ENCODE measurements at regions not wholly inside any gene's neighbourhood (a gene's known extent, or its start where the extent isn't known, plus 50 kb on each side); places are given as distances from the start of the nearest gene placed in this dataset.

DNA sequence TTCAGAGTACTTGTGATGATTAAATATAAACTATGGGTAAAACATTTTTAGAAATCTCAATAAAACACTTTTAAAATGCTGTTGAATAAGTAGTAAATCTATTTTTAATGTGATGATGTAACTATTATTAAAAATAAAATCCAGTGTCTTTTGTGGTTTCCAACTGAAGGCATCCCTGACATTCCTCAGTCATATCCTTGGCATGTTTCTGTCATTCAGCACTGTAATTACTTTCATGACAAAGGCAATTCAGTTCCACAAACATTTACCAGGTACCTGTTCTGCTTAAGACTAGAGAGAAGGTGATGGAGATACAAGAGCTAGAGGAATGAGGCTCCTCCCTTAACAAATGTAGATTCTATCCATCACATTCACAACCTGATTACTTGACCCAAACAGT lies 518.7 kb upstream of the MAP3K7 start:
- H2BK20ac ChIP-seq (ENCODE audit: low read length) = no peak overlapping the region
- H3K56ac ChIP-seq (replicated peaks; ENCODE audit: insufficient read length, low read depth, low read length) = no peak overlapping the region
- no peak overlapping the region for H2BK12ac ChIP-seq (ENCODE audit: low read depth, low read length)
- no peaks in the 10 kb centered on the region for H3K79me2 ChIP-seq (ENCODE audit: control insufficient read depth in 1 of 2, insufficient read depth in 2 of 2, low read length in 2 of 2)
- no peak overlapping the region for H3K23ac ChIP-seq (ENCODE audit: insufficient read length)
- H3K79me1 ChIP-seq (ENCODE audit: low read depth, low read length) = no peaks in the 10 kb centered on the region
- no peaks in the 10 kb centered on the region for H3K4me1 ChIP-seq (replicated peaks in 1 of 4; ENCODE audit: control insufficient read depth in 3 of 4, insufficient read depth in 4 of 4, low read length in 3 of 4)
- H3K27ac ChIP-seq (ENCODE audit: low read depth, low read length) = no peak overlapping the region
- POLR2A ChIA-PET (ENCODE audit: partially characterized antibody) = no interaction called here
- H3K27me3 ChIP-seq (replicated peaks in 1 of 4; ENCODE audit: control insufficient read depth in 3 of 4, extremely low read depth in 1 of 4, insufficient read depth in 3 of 4, low read length in 3 of 4) = no peaks in the 10 kb centered on the region
- no peak overlapping the region for H3K4me2 ChIP-seq (ENCODE audit: insufficient read depth in 1 of 2, low read depth in 2 of 2, low read length in 2 of 2)
- H4K20me1 ChIP-seq (replicated peaks in 1 of 2; ENCODE audit: control insufficient read depth in 1 of 2, insufficient read depth in 2 of 2, low read length in 2 of 2) = no peaks in the 10 kb centered on the region
- no peak overlapping the region for H4K5ac ChIP-seq (ENCODE audit: insufficient read length, low read depth, low read length)
- H4K91ac ChIP-seq (replicated peaks; ENCODE audit: insufficient read length, low read length) = no peak overlapping the region
- no peaks in the 10 kb centered on the region for H3K9me3 ChIP-seq (ENCODE audit: insufficient read depth in 2 of 2, low read depth in 1 of 2, low read length in 1 of 2)
- no peak overlapping the region for H3K4ac ChIP-seq (replicated peaks; ENCODE audit: insufficient read length, low read depth, low read length)
- H3K23me2 ChIP-seq (ENCODE audit: low read depth, low read length) = no peaks in the 10 kb centered on the region
- no peak overlapping the region for H3K14ac ChIP-seq (ENCODE audit: insufficient read length)
- no peak overlapping the region for H3K18ac ChIP-seq (ENCODE audit: extremely low read depth, low read length)
- no peaks in the 10 kb centered on the region for H3K36me3 ChIP-seq (ENCODE audit: control insufficient read depth in 2 of 4, insufficient read depth in 4 of 4, low read length in 3 of 4)
- no peak overlapping the region for H3K4me3 ChIP-seq (ENCODE audit: extremely low read depth in 1 of 4, insufficient read depth in 2 of 4, low read depth in 3 of 4, low read length in 4 of 4)
- no peak overlapping the region for H4K8ac ChIP-seq (ENCODE audit: extremely low read depth, insufficient read depth, low read length)
- TF ChIP-seq GABPA (IDR thresholded peaks at IDR 0.05; ENCODE audit: borderline replicate concordance, insufficient read depth, low read length) = no peak
- no peak for TF ChIP-seq CBX5 (IDR thresholded peaks at IDR 0.05; ENCODE audit: low read depth, low read length)
- TF ChIP-seq KDM5A (IDR thresholded peaks at IDR 0.05; ENCODE audit: low read length) = no peak
- no peak for TF ChIP-seq BACH1 (IDR thresholded peaks at IDR 0.05; ENCODE audit: low read length)
- TF ChIP-seq SP4 (IDR thresholded peaks at IDR 0.05; ENCODE audit: low read length) = no peak
- no peak for TF ChIP-seq TAF7 (optimal IDR thresholded peaks at IDR 0.05; ENCODE audit: borderline replicate concordance, low read depth, low read length)
- no peak for TF ChIP-seq NRF1 (IDR thresholded peaks at IDR 0.05; ENCODE audit: low read depth, low read length)
- no peak for TF ChIP-seq RXRA (IDR thresholded peaks at IDR 0.05; ENCODE audit: insufficient read depth, low read depth, low read length)
- no peak for TF ChIP-seq CREB1 (IDR thresholded peaks at IDR 0.05)
- H2AFZ ChIP-seq (ENCODE audit: low read length) = no peak overlapping the region
- no peak overlapping the region for H2BK5ac ChIP-seq (ENCODE audit: low read depth, low read length)
- H2BK15ac ChIP-seq (ENCODE audit: low read length) = no peak overlapping the region
- H3K9ac ChIP-seq (replicated peaks in 1 of 4; ENCODE audit: extremely low read depth in 1 of 4, low read depth in 3 of 4, low read length in 3 of 4) = no peak overlapping the region
- no peak for FAIRE-seq
- CTCF ChIA-PET (ENCODE audit: partially characterized antibody) = interaction anchor here (0.9 to 2.5 kb wide), 3 partner anchors 18 to 164 kb away, joined by 3 to 7 read pairs (median 3); no protein-coding TSS in a partner anchor
- H2BK120ac ChIP-seq (replicated peaks; ENCODE audit: low read depth, low read length) = no peak overlapping the region
- no peak overlapping the region for H2AK5ac ChIP-seq (ENCODE audit: low read depth, low read length)
- no peak for DNase-seq (ENCODE audit: low read depth in 1 of 2, low spot score in 2 of 2)

Data from H1 (cell line).